ENCODE measurements at regions not wholly inside any gene's neighbourhood (a gene's known extent, or its start where the extent isn't known, plus 50 kb on each side); places are given as distances from the start of the nearest gene placed in this dataset.

DNA sequence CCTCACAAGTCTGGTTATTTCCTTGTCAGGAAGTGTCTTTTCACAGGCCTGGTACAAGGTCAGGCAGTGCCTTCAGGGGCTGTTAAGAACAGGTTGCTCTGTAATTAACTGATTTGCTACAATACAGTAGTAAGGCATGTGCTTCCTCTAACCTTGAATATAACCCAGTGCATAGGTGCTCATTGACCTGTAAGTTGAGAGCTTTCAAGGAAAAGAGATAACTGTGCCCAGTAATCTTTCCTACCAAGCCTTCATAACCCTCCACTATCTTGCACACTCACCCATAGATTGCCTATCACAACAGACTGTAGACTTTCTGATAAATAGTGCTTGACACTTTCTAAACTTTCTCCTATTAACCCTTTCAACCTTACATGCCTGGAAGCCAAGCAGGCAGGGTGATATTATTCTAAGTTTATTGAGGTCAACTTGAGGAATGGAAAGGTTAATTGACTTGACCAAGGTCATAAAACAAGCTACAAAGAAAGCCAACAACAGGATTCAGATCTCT is 148.1 kb downstream of the PPARGC1A start:
- DNase-seq: no peak
- no peaks in the 10 kb centered on the region for H3K36me3 Mint-ChIP-seq
- POLR2A ChIA-PET: no interaction called here
- H3K4me3 Mint-ChIP-seq: no peak overlapping the region
- intact Hi-C loops (cut with micrococcal nuclease): no loop called here
- CTCF ChIA-PET: no interaction called here
- no peaks in the 10 kb centered on the region for H3K27me3 Mint-ChIP-seq
- no peaks in the 10 kb centered on the region for H3K9me3 Mint-ChIP-seq
- H3K4me1 Mint-ChIP-seq (ENCODE audit: low read depth): no peaks in the 10 kb centered on the region
- no peak overlapping the region for H3K27ac Mint-ChIP-seq

DNA sequence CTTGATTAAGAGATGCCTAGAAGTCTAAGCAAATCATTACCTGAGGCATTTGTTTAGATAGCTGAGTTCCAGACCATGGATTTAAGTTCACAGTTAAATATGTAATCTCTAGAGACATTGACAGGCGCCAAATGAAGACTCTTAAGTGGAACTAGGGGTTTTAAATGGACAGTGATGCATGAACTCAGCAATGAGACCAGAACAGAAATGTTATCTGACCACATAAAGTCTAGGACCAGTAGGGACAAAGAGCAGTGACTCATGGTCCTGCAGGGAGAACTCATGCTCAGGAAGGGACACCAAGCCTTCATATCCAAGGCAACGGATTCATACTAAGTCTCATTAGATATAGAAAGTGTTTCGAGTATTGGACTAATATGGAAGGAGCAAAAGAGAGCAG is 152.3 kb downstream of the PPARGC1A start:
- ChIA-PET POLR2A (no interaction called here), CTCF (no interaction called here)
- no peak for DNase-seq
- H3K27me3 Mint-ChIP-seq: no peaks in the 10 kb centered on the region
- no peak overlapping the region for H3K27ac Mint-ChIP-seq
- no peaks in the 10 kb centered on the region for H3K36me3 Mint-ChIP-seq
- no peaks in the 10 kb centered on the region for H3K4me1 Mint-ChIP-seq (ENCODE audit: low read depth)
- intact Hi-C loops (cut with micrococcal nuclease): no loop called here
- no peaks in the 10 kb centered on the region for H3K9me3 Mint-ChIP-seq
- no peak overlapping the region for H3K4me3 Mint-ChIP-seq

DNA sequence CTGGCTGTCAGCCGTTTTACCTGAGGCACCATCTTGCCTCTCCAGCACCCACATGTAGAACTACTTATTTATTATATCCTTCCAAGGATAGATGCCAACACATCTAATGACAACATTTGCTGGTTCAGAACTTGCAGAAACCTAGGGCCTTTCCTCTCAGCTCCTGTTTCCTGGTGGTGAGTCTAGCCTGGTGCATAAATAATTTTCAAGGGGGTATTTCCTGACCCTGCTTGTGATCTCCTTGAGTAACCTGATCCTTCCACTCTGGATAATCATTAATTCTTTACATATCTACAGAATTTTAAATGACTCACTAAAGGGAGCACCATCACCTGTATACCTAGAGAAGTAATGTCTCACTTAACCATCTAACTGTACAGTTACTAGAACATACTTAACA is 153.4 kb downstream of the PPARGC1A start:
- Mint-ChIP-seq H3K27ac (no peak overlapping the region), H3K4me1 (ENCODE audit: low read depth) (no peaks in the 10 kb centered on the region), H3K27me3 (no peaks in the 10 kb centered on the region), H3K36me3 (no peaks in the 10 kb centered on the region), H3K4me3 (no peak overlapping the region), H3K9me3 (no peaks in the 10 kb centered on the region)
- ChIA-PET CTCF (no interaction called here), POLR2A (no interaction called here)
- DNase-seq: no peak
- intact Hi-C loops (cut with micrococcal nuclease): no loop called here

DNA sequence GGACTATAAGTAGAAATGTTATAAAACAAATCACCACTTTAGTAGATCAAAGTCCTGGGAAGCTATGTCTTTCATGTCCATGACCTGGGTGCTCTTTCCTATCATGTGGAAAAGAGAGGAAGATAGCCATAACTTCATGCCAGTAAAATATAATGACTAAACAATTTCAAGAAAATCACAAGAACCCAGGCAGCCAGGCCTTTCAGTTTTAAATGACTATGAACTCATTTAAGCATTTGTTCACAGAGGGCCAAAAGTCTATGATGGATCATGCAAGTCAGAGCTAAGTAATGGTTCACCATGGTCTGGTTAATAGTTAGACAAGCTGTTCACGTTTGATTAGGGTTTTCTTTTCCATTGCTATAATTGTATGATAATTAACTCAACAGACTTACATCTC is 155.8 kb downstream of the PPARGC1A start:
- no peak for DNase-seq
- no peak overlapping the region for H3K27ac Mint-ChIP-seq
- ChIA-PET CTCF (no interaction called here), POLR2A (no interaction called here)
- H3K4me1 Mint-ChIP-seq (ENCODE audit: low read depth): no peaks in the 10 kb centered on the region
- H3K4me3 Mint-ChIP-seq: no peak overlapping the region
- H3K36me3 Mint-ChIP-seq: no peaks in the 10 kb centered on the region
- no peaks in the 10 kb centered on the region for H3K27me3 Mint-ChIP-seq
- no peaks in the 10 kb centered on the region for H3K9me3 Mint-ChIP-seq
- intact Hi-C loops (cut with micrococcal nuclease): no loop called here

DNA sequence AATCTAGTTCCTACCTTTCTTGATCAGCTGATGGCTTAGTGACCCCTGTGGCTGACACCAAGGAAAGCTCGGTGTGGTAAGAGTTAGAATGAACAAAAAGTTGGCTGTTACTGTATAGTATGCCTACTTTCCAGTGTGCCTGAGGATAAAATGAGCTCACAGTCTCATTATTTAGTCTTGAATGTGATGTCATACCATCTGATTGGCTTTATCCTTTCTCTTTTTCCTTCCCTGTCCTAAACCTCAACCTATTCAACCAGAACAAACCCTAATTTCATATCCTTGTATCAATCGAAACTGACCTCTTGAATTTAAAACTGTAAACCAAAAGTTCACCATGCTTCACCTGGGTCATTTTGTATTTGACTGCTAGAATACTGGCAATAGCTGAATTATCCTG is 156.4 kb downstream of the PPARGC1A start:
- CTCF ChIA-PET: interaction anchor here (0.6 kb wide), 1 partner anchor 11 kb away, joined by 4 read pairs; no protein-coding TSS in a partner anchor
- H3K4me1 Mint-ChIP-seq (ENCODE audit: low read depth): no peaks in the 10 kb centered on the region

DNA sequence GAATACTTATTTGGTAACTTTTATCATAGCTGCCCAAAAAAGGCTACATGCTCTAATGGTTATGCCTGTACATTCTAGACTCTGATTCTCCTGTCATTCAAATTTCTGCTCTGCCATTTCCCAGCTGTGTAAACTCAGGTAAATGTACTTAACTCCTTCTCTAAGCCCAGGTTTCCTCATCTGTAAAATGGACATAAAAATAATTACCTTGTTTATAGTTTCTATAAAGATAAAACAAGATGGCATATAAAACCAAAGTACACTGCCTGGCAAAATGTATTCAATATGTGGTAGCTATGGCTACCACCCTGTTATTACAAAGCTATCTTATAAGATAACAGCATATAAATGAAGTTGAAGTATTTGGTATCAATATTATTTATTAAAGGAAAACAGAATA is 158.8 kb downstream of the PPARGC1A start:
- H3K36me3 Mint-ChIP-seq: no peaks in the 10 kb centered on the region
- ChIA-PET POLR2A (no interaction called here), CTCF (no interaction called here)

More for the DNA sequence above, 156.4 kb downstream of the PPARGC1A start:
- no peaks in the 10 kb centered on the region for H3K9me3 Mint-ChIP-seq
- no peak for DNase-seq
- no peak overlapping the region for H3K4me3 Mint-ChIP-seq
- H3K36me3 Mint-ChIP-seq: no peaks in the 10 kb centered on the region
- H3K27me3 Mint-ChIP-seq: no peaks in the 10 kb centered on the region
- no peak overlapping the region for H3K27ac Mint-ChIP-seq
- intact Hi-C loops (cut with micrococcal nuclease): no loop called here
- POLR2A ChIA-PET: no interaction called here

DNA sequence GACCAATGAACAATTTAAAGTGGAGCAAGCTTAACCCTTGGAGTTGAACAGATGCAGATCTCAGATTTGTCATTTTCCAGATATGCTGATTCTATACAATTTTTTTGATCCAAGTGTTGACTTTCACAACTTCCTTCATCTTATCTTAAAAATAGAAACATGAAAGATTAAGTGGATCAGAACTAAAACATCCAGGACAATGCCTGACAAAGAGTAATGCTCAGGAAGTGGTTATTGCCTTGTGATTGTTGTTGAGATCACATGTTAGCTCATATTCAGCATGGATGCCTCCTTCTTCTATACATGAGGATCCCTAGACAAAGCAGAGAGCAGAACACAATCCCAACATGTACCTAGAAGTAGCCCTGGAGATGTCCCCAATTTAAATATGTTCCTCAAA is 160.9 kb downstream of the PPARGC1A start:
- ChIA-PET POLR2A (no interaction called here), CTCF (no interaction called here)
- no peak for DNase-seq
- intact Hi-C loops (cut with micrococcal nuclease): no loop called here
- H3K4me3 Mint-ChIP-seq: no peak overlapping the region
- H3K27ac Mint-ChIP-seq: no peak overlapping the region
- H3K27me3 Mint-ChIP-seq: no peaks in the 10 kb centered on the region
- H3K4me1 Mint-ChIP-seq (ENCODE audit: low read depth): no peaks in the 10 kb centered on the region
- no peaks in the 10 kb centered on the region for H3K36me3 Mint-ChIP-seq
- no peaks in the 10 kb centered on the region for H3K9me3 Mint-ChIP-seq

More for the DNA sequence above, 158.8 kb downstream of the PPARGC1A start:
- no peak overlapping the region for H3K27ac Mint-ChIP-seq
- H3K27me3 Mint-ChIP-seq: no peaks in the 10 kb centered on the region
- intact Hi-C loops (cut with micrococcal nuclease): no loop called here
- H3K4me3 Mint-ChIP-seq: no peak overlapping the region
- no peak for DNase-seq
- no peaks in the 10 kb centered on the region for H3K9me3 Mint-ChIP-seq
- H3K4me1 Mint-ChIP-seq (ENCODE audit: low read depth): no peaks in the 10 kb centered on the region

DNA sequence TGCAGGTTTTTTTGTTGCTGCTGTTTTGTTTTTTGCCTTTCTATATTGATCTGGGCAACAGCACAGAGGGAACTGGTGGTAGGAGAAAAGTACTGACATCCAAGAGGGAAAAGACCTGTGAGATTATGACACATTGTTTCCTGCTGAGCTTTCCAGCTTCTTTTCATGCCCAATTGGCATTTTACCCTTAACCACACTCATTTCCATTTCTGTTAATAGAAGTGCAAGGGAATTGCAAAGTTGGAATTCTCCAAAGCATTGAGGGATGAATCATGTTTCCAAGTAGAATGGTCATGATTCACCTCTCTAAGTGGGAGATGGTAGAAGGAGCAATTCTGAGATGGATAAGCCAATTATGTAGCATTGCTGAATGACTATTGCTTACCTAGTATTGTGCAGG is 161.5 kb downstream of the PPARGC1A start:
- Mint-ChIP-seq H3K27me3 (no peaks in the 10 kb centered on the region), H3K36me3 (no peaks in the 10 kb centered on the region), H3K4me3 (no peak overlapping the region), H3K9me3 (no peaks in the 10 kb centered on the region), H3K4me1 (ENCODE audit: low read depth) (no peaks in the 10 kb centered on the region), H3K27ac (no peak overlapping the region)
- CTCF ChIA-PET: no interaction called here
- POLR2A ChIA-PET: no interaction called here
- no peak for DNase-seq
- intact Hi-C loops (cut with micrococcal nuclease): no loop called here

DNA sequence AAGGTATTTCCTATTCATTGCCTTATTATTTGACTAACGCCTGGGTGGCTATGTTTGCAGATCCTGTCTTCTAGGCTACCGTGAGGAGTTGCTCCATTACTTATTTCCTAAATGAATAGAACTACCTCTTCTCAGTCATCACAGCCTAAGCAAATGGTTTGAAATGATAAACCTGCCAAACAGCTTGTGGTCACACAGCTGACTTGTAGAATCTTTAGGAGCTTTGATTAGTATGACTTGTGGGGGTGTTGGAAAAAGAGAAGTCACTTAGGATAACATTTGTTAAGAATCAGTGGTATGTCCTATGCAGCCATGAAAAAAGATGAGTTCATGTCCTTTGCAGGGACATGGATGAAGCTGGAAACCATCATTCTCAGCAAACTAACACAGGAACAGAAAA is 169.3 kb downstream of the PPARGC1A start:
- no peaks in the 10 kb centered on the region for H3K4me1 Mint-ChIP-seq (ENCODE audit: low read depth)
- intact Hi-C loops (cut with micrococcal nuclease): no loop called here
- H3K9me3 Mint-ChIP-seq: no peaks in the 10 kb centered on the region
- H3K27me3 Mint-ChIP-seq: no peaks in the 10 kb centered on the region
- POLR2A ChIA-PET: no interaction called here
- DNase-seq: no peak
- CTCF ChIA-PET: no interaction called here
- H3K36me3 Mint-ChIP-seq: no peaks in the 10 kb centered on the region
- no peak overlapping the region for H3K27ac Mint-ChIP-seq
- H3K4me3 Mint-ChIP-seq: no peak overlapping the region

DNA sequence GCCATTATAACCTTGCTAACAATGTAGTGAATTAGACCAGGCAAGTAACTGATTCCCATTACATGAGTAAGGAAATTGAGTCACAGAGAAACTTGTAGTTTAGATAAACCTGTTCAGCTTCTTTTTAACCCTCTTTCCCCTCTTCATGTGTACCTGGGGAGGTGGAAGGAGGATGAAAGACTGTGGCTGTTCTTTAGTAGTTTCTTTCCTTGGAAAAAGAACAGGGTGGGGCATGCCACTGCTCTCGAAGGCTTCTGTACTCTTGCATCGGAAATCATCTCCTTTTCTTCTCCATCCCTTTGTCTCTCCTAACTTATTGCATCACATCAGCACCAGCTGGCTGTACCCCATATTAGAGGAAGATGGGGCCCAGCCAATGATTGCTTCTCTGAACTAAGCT is 171.4 kb downstream of the PPARGC1A start:
- H3K27me3 Mint-ChIP-seq: no peaks in the 10 kb centered on the region
- no peak overlapping the region for H3K27ac Mint-ChIP-seq
- H3K4me1 Mint-ChIP-seq (ENCODE audit: low read depth): no peaks in the 10 kb centered on the region
- POLR2A ChIA-PET: no interaction called here
- H3K36me3 Mint-ChIP-seq: no peaks in the 10 kb centered on the region
- no peak overlapping the region for H3K4me3 Mint-ChIP-seq
- intact Hi-C loops (cut with micrococcal nuclease): no loop called here
- CTCF ChIA-PET: no interaction called here
- no peaks in the 10 kb centered on the region for H3K9me3 Mint-ChIP-seq
- no peak for DNase-seq

DNA sequence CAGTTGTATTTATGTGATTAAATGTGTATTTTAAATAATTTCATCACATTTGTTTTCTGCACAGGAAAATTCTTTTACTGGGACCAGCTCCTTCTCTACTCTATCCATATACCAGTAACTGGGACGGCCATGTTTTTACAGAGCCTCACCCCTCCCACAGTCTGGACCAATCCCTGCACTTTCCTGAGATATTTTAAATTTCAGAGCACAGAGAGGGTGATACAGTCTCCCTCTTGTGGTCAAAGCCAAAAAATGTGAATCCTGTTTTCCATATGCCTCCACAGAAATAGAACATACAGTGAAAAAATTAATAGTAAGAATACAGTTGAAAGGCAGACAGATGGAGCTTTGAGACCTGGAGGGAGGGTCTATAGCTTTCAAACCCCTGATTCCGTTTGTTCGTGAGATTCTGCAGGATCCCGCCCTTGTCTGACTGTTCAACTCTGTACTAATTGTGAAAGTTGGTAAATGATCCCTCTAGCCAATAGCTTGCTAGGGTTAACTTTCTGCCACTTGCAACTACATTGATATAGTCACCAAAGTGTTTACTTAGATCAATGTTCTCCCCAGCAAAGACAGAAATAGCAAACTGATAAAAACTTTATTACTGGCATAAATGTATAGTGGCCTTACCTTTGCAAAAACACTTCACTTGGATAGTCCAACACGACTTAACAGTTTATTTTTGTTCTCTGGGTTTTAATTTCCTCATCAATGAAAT is 172.2 kb downstream of the PPARGC1A start:
- Mint-ChIP-seq H3K27ac (no peak overlapping the region), H3K27me3 (no peaks in the 10 kb centered on the region), H3K36me3 (no peaks in the 10 kb centered on the region), H3K4me3 (no peak overlapping the region), H3K9me3 (no peaks in the 10 kb centered on the region), H3K4me1 (ENCODE audit: low read depth) (no peaks in the 10 kb centered on the region)
- intact Hi-C loops (cut with micrococcal nuclease): no loop called here
- ChIA-PET POLR2A (no interaction called here), CTCF (no interaction called here)
- DNase-seq: no peak

DNA sequence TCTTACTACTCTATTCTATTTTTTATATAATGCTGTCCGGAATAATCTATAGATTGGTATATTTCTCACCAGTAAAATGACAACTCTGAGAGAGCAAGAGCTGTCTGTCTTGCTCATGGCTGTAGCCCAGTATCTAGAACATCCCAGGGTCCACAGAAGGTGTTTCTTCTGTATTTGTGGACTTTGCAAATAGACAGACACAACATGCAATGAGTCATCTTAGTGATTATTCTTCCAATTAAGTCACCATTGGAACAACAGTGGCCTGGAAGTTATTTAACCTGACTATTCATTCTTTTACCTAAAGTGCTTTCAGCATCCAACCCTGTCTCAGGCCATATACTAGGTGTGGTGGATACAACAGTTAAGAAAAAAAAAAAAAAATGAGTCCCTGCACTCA is 179.5 kb downstream of the PPARGC1A start:
- ChIA-PET POLR2A (no interaction called here), CTCF (no interaction called here)
- no peak overlapping the region for H3K27ac Mint-ChIP-seq
- no peaks in the 10 kb centered on the region for H3K9me3 Mint-ChIP-seq
- intact Hi-C loops (cut with micrococcal nuclease): no loop called here
- DNase-seq: no peak
- H3K4me3 Mint-ChIP-seq: no peak overlapping the region
- H3K4me1 Mint-ChIP-seq (ENCODE audit: low read depth): no peaks in the 10 kb centered on the region
- H3K36me3 Mint-ChIP-seq: no peaks in the 10 kb centered on the region
- H3K27me3 Mint-ChIP-seq: no peaks in the 10 kb centered on the region

DNA sequence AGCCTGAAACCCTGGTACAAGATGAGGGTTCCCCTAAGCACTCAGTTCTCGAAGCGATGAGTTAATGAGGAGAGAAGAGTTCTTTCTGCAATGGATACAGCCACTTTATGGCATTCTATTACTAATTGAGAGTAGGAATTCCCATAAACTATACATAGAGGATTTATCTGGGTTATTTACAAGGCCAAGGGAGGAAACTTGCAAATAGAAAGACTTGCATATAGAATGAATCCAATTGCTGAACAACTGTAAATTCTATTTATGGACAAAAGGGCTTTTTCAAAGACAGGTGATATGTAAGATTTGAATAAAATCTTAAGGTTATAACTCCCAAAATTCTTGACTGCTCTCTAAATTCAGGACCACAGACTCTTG is 182.2 kb downstream of the PPARGC1A start:
- intact Hi-C loops (cut with micrococcal nuclease): no loop called here
- DNase-seq: no peak
- Mint-ChIP-seq H3K4me1 (ENCODE audit: low read depth) (no peaks in the 10 kb centered on the region), H3K9me3 (no peaks in the 10 kb centered on the region), H3K27me3 (peaks cover 3% of the 10 kb centered on the region), H3K27ac (no peak overlapping the region), H3K4me3 (no peak overlapping the region), H3K36me3 (no peaks in the 10 kb centered on the region)
- POLR2A ChIA-PET: no interaction called here
- CTCF ChIA-PET: no interaction called here
